ENCODE measurements at regions not wholly inside any gene's neighbourhood (a gene's known extent, or its start where the extent isn't known, plus 50 kb on each side); places are given as distances from the start of the nearest gene placed in this dataset.
"Not testable (repeated sequence)": the region's sequence is repeated elsewhere in the genome, so short reads cannot be mapped to it uniquely, and the experiment has no call there.

- no peaks in the 10 kb centered on the region for H3K9me3 ChIP-seq (replicated peaks in 1 of 11)
- no peak overlapping the region for H3K27ac ChIP-seq
- no peak overlapping the region for H3K4me3 ChIP-seq
- H4K20me1 ChIP-seq: no peaks in the 10 kb centered on the region
- no peak for TF ChIP-seq Cebpa-rat (IDR thresholded peaks at IDR 0.05)
- no peak overlapping the region for H3K9ac ChIP-seq
- H3K36me3 ChIP-seq: no peaks in the 10 kb centered on the region
- no peaks in the 10 kb centered on the region for H3K27me3 ChIP-seq
- no peak overlapping the region for H3K4me2 ChIP-seq
- H3K4me1 ChIP-seq: no peaks in the 10 kb centered on the region
These were observed 436.1 kb downstream of the TMEM121 start for GRCh38 chr14:105962532-105962931.

GRCh38 chr14:105968291-105968690 is 441.9 kb downstream of the TMEM121 start:
- Histone ChIP-seq H3K4me1 (no peaks in the 10 kb centered on the region), H3K4me2 (no peak overlapping the region), H3K36me3 (no peaks in the 10 kb centered on the region), H3K9me3 (replicated peaks in 1 of 11) (no peaks in the 10 kb centered on the region), H3K4me3 (no peak overlapping the region), H3K9ac (no peak overlapping the region), H3K27ac (no peak overlapping the region), H4K20me1 (no peaks in the 10 kb centered on the region), H3K27me3 (no peaks in the 10 kb centered on the region)
- no peak for TF ChIP-seq Cebpa-rat (IDR thresholded peaks at IDR 0.05)

GRCh38 chr14:105969026-105969425 is 442.6 kb downstream of the TMEM121 start:
- not testable (repeated sequence) for H3K27me3 ChIP-seq; H3K36me3 ChIP-seq; H3K4me2 ChIP-seq; H3K27ac ChIP-seq; H3K9ac ChIP-seq; H3K4me3 ChIP-seq; H4K20me1 ChIP-seq; H3K9me3 ChIP-seq (replicated peaks in 1 of 11); H3K4me1 ChIP-seq

GRCh38 chr14:105970821-105971220 is 444.4 kb downstream of the TMEM121 start:
- not testable (repeated sequence) for H3K27me3 ChIP-seq; H3K9me3 ChIP-seq (replicated peaks in 1 of 11); H3K4me2 ChIP-seq; H3K9ac ChIP-seq; H4K20me1 ChIP-seq; H3K36me3 ChIP-seq; H3K4me1 ChIP-seq; H3K4me3 ChIP-seq; H3K27ac ChIP-seq

GRCh38 chr14:105971593-105972500 is 445.5 kb downstream of the TMEM121 start:
- Histone ChIP-seq H3K36me3 (no peaks in the 10 kb centered on the region), H3K9me3 (replicated peaks in 1 of 11) (no peaks in the 10 kb centered on the region), H3K4me2 (no peak overlapping the region), H3K9ac (no peak overlapping the region), H3K27me3 (no peaks in the 10 kb centered on the region), H3K4me3 (no peak overlapping the region), H3K4me1 (no peaks in the 10 kb centered on the region), H3K27ac (no peak overlapping the region), H4K20me1 (no peaks in the 10 kb centered on the region)
- TF ChIP-seq Cebpa-rat (IDR thresholded peaks at IDR 0.05): no peak

- H4K20me1 ChIP-seq: no peaks in the 10 kb centered on the region
- no peaks in the 10 kb centered on the region for H3K27me3 ChIP-seq
- H3K27ac ChIP-seq: no peak overlapping the region
- H3K9me3 ChIP-seq (replicated peaks in 1 of 11): no peaks in the 10 kb centered on the region
- no peak overlapping the region for H3K4me2 ChIP-seq
- no peaks in the 10 kb centered on the region for H3K4me1 ChIP-seq
- no peak overlapping the region for H3K9ac ChIP-seq
- TF ChIP-seq Cebpa-rat (IDR thresholded peaks at IDR 0.05): no peak
- no peak overlapping the region for H3K4me3 ChIP-seq
- H3K36me3 ChIP-seq: no peaks in the 10 kb centered on the region
These were observed 448.5 kb downstream of the TMEM121 start for GRCh38 chr14:105974902-105975301.

GRCh38 chr14:105978618-105979295 is 452.4 kb downstream of the TMEM121 start:
- no peak for TF ChIP-seq Cebpa-rat (IDR thresholded peaks at IDR 0.05)
- Histone ChIP-seq H4K20me1 (no peaks in the 10 kb centered on the region), H3K36me3 (no peaks in the 10 kb centered on the region), H3K27me3 (no peaks in the 10 kb centered on the region), H3K9me3 (replicated peaks in 1 of 11) (no peaks in the 10 kb centered on the region), H3K4me2 (no peak overlapping the region), H3K27ac (no peak overlapping the region), H3K4me1 (no peaks in the 10 kb centered on the region), H3K9ac (no peak overlapping the region), H3K4me3 (no peak overlapping the region)

GRCh38 chr14:105979446-105979845 is 453.1 kb downstream of the TMEM121 start:
- no peaks in the 10 kb centered on the region for H4K20me1 ChIP-seq
- no peak for TF ChIP-seq Cebpa-rat (IDR thresholded peaks at IDR 0.05)
- no peaks in the 10 kb centered on the region for H3K4me1 ChIP-seq
- H3K9ac ChIP-seq: no peak overlapping the region
- H3K27ac ChIP-seq: no peak overlapping the region
- no peak overlapping the region for H3K4me2 ChIP-seq
- no peaks in the 10 kb centered on the region for H3K36me3 ChIP-seq
- no peaks in the 10 kb centered on the region for H3K27me3 ChIP-seq
- no peak overlapping the region for H3K4me3 ChIP-seq
- H3K9me3 ChIP-seq (replicated peaks in 1 of 11): no peaks in the 10 kb centered on the region

GRCh38 chr14:105980224-105980623 is 453.8 kb downstream of the TMEM121 start:
- H3K27me3 ChIP-seq: no peaks in the 10 kb centered on the region
- no peaks in the 10 kb centered on the region for H3K36me3 ChIP-seq
- TF ChIP-seq Cebpa-rat (IDR thresholded peaks at IDR 0.05): no peak
- H3K9me3 ChIP-seq (replicated peaks in 1 of 11): no peaks in the 10 kb centered on the region
- no peak overlapping the region for H3K9ac ChIP-seq
- no peaks in the 10 kb centered on the region for H3K4me1 ChIP-seq
- H4K20me1 ChIP-seq: no peaks in the 10 kb centered on the region
- H3K4me3 ChIP-seq: no peak overlapping the region
- no peak overlapping the region for H3K4me2 ChIP-seq
- H3K27ac ChIP-seq: no peak overlapping the region

- not testable (repeated sequence) for H4K20me1 ChIP-seq; H3K9me3 ChIP-seq (replicated peaks in 1 of 11); H3K4me3 ChIP-seq; H3K4me2 ChIP-seq; H3K27me3 ChIP-seq; H3K4me1 ChIP-seq; H3K9ac ChIP-seq; H3K36me3 ChIP-seq; H3K27ac ChIP-seq
These were observed 455.3 kb downstream of the TMEM121 start for GRCh38 chr14:105981517-105982302.

Measured in BLaER1 treated with 17β-estradiol and CSF1 and Interleukin-3, amounts not matched to agents 10 nM and 100 nM (cell line).